Vagina (tissue), 2 donors: ENCODE measurements at regions not wholly inside any gene's neighbourhood (a gene's known extent, or its start where the extent isn't known, plus 50 kb on each side); places are given as distances from the start of the nearest gene placed in this dataset.

ENCODE experiments used
- POLR2A ChIP-seq, 2 donors: fragments of 450-650 bp; IDR thresholded peaks; one replicate each; pipeline ENCODE4 v1.6.1; 2017; ENCODE audit warnings: antibody characterized with exemption in 2 of 2, mild to moderate bottlenecking in 2 of 2, moderate library complexity in 2 of 2
- POLR2AphosphoS5 ChIP-seq, 2 donors: sonication (generic); formaldehyde crosslinking; IDR thresholded peaks; one replicate each; pipeline ENCODE4 v1.9.0; 2017; ENCODE audit warnings: antibody characterized with exemption in 2 of 2, mild to moderate bottlenecking in 2 of 2, low read depth in 1 of 2; ENCODE audit not compliant: insufficient read depth in 1 of 2
- TF ChIP-seq, protein P1 (sequence below), 3 experiments: fragments of 450-650 bp in 2 of 3; fragments of 200-600 bp in 1 of 3; sonication (generic) in 1 of 3; IDR thresholded peaks; one replicate each; pipeline ENCODE4 v1.5.1; 2017 to 2019; ENCODE audit warnings: antibody characterized with exemption in 3 of 3, mild to moderate bottlenecking in 2 of 3, moderate library complexity in 2 of 3

DNA sequence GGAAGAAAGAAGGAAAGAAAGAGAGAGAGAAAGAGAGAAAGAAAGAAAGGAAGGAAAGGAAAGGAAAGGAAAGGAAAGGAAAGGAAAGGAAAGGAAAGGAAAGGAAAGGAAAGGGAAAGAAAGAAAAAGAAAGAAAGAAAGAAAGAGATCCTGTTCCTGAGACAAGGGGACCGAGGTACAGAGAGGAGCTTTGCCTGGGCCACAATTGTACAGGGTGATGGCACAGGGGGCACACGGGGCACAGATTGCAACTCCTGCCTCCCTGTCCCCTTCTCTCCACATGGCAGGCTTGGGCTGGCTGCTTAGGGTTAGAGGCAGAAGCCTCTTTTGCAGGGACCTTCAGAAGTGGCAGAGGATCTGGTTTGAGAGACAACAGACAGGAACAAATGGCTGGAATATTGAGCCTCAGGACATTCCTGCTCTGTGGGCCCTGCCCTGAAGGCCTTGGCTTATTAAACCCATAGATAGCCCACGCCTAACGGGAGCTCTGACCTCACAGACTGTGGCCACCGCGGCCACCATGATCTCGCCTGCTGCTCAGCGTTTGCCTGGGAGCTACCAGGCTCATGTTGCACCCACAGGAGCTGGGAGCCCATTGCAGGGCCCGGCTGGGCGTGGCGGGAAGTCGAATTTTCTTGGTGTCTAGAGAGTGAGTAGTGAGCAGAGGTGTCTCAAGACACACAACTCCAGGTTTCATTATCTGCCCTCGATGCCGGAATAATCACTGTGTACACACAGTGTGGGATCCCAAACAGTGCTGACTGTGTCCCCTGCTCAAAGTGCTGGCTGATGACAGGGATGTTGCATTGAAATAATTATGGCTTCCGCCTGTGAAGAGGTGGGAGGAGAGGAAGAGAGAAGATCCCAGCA is 147.9 kb upstream of the NCOR2 start:
- TF ChIP-seq, protein P1, sequence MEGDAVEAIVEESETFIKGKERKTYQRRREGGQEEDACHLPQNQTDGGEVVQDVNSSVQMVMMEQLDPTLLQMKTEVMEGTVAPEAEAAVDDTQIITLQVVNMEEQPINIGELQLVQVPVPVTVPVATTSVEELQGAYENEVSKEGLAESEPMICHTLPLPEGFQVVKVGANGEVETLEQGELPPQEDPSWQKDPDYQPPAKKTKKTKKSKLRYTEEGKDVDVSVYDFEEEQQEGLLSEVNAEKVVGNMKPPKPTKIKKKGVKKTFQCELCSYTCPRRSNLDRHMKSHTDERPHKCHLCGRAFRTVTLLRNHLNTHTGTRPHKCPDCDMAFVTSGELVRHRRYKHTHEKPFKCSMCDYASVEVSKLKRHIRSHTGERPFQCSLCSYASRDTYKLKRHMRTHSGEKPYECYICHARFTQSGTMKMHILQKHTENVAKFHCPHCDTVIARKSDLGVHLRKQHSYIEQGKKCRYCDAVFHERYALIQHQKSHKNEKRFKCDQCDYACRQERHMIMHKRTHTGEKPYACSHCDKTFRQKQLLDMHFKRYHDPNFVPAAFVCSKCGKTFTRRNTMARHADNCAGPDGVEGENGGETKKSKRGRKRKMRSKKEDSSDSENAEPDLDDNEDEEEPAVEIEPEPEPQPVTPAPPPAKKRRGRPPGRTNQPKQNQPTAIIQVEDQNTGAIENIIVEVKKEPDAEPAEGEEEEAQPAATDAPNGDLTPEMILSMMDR (IDR thresholded peaks at IDR 0.05), result no peak
- TF ChIP-seq POLR2AphosphoS5 (IDR thresholded peaks at IDR 0.05; ENCODE audit: insufficient read depth in 1 of 2, low read depth in 1 of 2) (no peak), POLR2A (IDR thresholded peaks at IDR 0.05) (no peak)
